H1 (cell line): ENCODE measurements at regions not wholly inside any gene's neighbourhood (a gene's known extent, or its start where the extent isn't known, plus 50 kb on each side); places are given as distances from the start of the nearest gene placed in this dataset.

ENCODE experiments used
- CTCF ChIA-PET: fragments of 300-600 bp; sonication (Branson Sonifier 250); formaldehyde crosslinking; loops from one replicate; lab custom pipeline; 2021; ENCODE audit not compliant: partially characterized antibody; lab: Charles Lee
- POLR2A ChIA-PET: fragments of 300-600 bp; sonication (Branson Sonifier 250); formaldehyde crosslinking; loops from one replicate; lab custom pipeline; 2021; ENCODE audit warnings: inconsistent platforms; ENCODE audit not compliant: partially characterized antibody; lab: Charles Lee
- DNase-seq, 2 experiments: peaks; one replicate each; pipeline versions ENCODE4 v3.0.0 to v3.0.0-alpha.2; 2010 to 2022; ENCODE audit warnings: low spot score in 2 of 2, low read depth in 1 of 2, mixed read lengths in 1 of 2
- FAIRE-seq: peaks from 2 replicates; lab custom pipeline; 2011; peaks lifted over from hg19 to GRCh38; lab: Jason Lieb, UNC
- H2AFZ ChIP-seq: 2 replicates; pipeline ENCODE4 v1.8.1; 2012; ENCODE audit warnings: low read length, inconsistent platforms
- H2AK5ac ChIP-seq: 2 replicates; pipeline ENCODE4 v1.6.1; 2013; ENCODE audit warnings: low read depth, low read length
- H2BK120ac ChIP-seq: replicated peaks from 2 replicates; pipeline ENCODE3; 2013; ENCODE audit warnings: low read depth, low read length, inconsistent platforms
- H2BK12ac ChIP-seq: 2 replicates; pipeline ENCODE4 v1.6.1; 2013; ENCODE audit warnings: low read depth, low read length
- H2BK15ac ChIP-seq: 2 replicates; pipeline ENCODE4 v1.6.1; 2013; ENCODE audit warnings: low read length
- H2BK20ac ChIP-seq: 2 replicates; pipeline ENCODE4 v1.6.1; 2013; ENCODE audit warnings: low read length
- H2BK5ac ChIP-seq: 2 replicates; pipeline ENCODE4 v1.6.1; 2013; ENCODE audit warnings: low read depth, low read length
- H3K14ac ChIP-seq: 2 replicates; pipeline ENCODE4 v1.6.1; 2013; ENCODE audit warnings: inconsistent platforms; ENCODE audit not compliant: insufficient read length
- H3K18ac ChIP-seq: 2 replicates; pipeline ENCODE4 v1.6.1; 2013; ENCODE audit warnings: low read length; ENCODE audit errors: extremely low read depth
- H3K23ac ChIP-seq: 2 replicates; pipeline ENCODE4 v1.6.1; 2013; ENCODE audit warnings: inconsistent platforms; ENCODE audit not compliant: insufficient read length
- H3K23me2 ChIP-seq: 2 replicates; pipeline ENCODE4 v1.6.1; 2013; ENCODE audit warnings: low read depth, low read length
- H3K27ac ChIP-seq: 2 replicates; pipeline ENCODE4 v1.6.1; 2011; ENCODE audit warnings: low read depth, low read length, inconsistent platforms
- H3K27me3 ChIP-seq, 4 experiments: replicated peaks in 1 of 4; 1 replicate in 1 of 4; 2 replicates in 3 of 4; pipeline versions ENCODE4 v1.6.1 to v1.8.1; 2011 to 2013; ENCODE audit warnings: low read length in 3 of 4, mild to moderate bottlenecking in 3 of 4, inconsistent platforms in 2 of 4, mixed read lengths in 2 of 4, moderate library complexity in 1 of 4; ENCODE audit not compliant: control insufficient read depth in 3 of 4, insufficient read depth in 3 of 4; ENCODE audit errors: extremely low read depth in 1 of 4
- H3K36me3 ChIP-seq, 4 experiments: 2 replicates each; pipeline versions ENCODE4 v1.6.1 to v1.8.1; 2011 to 2013; ENCODE audit warnings: mild to moderate bottlenecking in 4 of 4, low read length in 3 of 4, moderate library complexity in 2 of 4, control low read depth in 1 of 4, inconsistent platforms in 1 of 4; ENCODE audit not compliant: insufficient read depth in 4 of 4, control insufficient read depth in 2 of 4
- H3K4ac ChIP-seq: replicated peaks from 2 replicates; pipeline ENCODE3; 2013; ENCODE audit warnings: low read length, low read depth, mixed read lengths, inconsistent platforms; ENCODE audit not compliant: insufficient read length
- H3K4me1 ChIP-seq, 4 experiments: replicated peaks in 1 of 4; 1 replicate in 1 of 4; 2 replicates in 3 of 4; pipeline versions ENCODE4 v1.6.1 to v1.8.1; 2011 to 2013; ENCODE audit warnings: low read length in 3 of 4, inconsistent platforms in 2 of 4, mixed read lengths in 1 of 4; ENCODE audit not compliant: insufficient read depth in 4 of 4, control insufficient read depth in 3 of 4
- H3K4me2 ChIP-seq, 2 experiments: 2 replicates each; pipeline versions ENCODE4 v1.6.1 to v1.8.1; 2011 to 2013; ENCODE audit warnings: low read depth in 2 of 2, low read length in 2 of 2, control low read depth in 1 of 2, inconsistent platforms in 1 of 2, mild to moderate bottlenecking in 1 of 2; ENCODE audit not compliant: insufficient read depth in 1 of 2
- H3K4me3 ChIP-seq, 4 experiments: fragments of 200-600, 300-600 bp in 1 of 4; sonication (generic), shearing (Covaris generic), sonication (Bioruptor Twin) in 1 of 4; 2 replicates each; pipeline versions ENCODE4 v1.5.1 to v1.8.1; 2011 to 2016; ENCODE audit warnings: low read length in 4 of 4, low read depth in 3 of 4, control low read depth in 2 of 4, inconsistent platforms in 2 of 4, mild to moderate bottlenecking in 2 of 4, mixed read lengths in 1 of 4, moderate library complexity in 1 of 4; ENCODE audit not compliant: insufficient read depth in 2 of 4; ENCODE audit errors: extremely low read depth in 1 of 4
- H3K56ac ChIP-seq: replicated peaks from 2 replicates; pipeline ENCODE3; 2013; ENCODE audit warnings: low read depth, mild to moderate bottlenecking, mixed read lengths, low read length, inconsistent platforms; ENCODE audit not compliant: insufficient read length
- H3K79me1 ChIP-seq: 2 replicates; pipeline ENCODE4 v1.6.1; 2013; ENCODE audit warnings: low read depth, low read length, control low read depth
- H3K79me2 ChIP-seq, 2 experiments: 2 replicates each; pipeline versions ENCODE4 v1.6.1 to v1.8.1; 2012 to 2013; ENCODE audit warnings: low read length in 2 of 2, mild to moderate bottlenecking in 2 of 2, inconsistent platforms in 1 of 2; ENCODE audit not compliant: insufficient read depth in 2 of 2, control insufficient read depth in 1 of 2
- H3K9ac ChIP-seq, 4 experiments: replicated peaks in 1 of 4; 1 replicate in 1 of 4; 2 replicates in 3 of 4; pipeline versions ENCODE4 v1.6.1 to v1.8.1; 2011 to 2013; ENCODE audit warnings: low read depth in 3 of 4, low read length in 3 of 4, control low read depth in 2 of 4, mild to moderate bottlenecking in 2 of 4, moderate library complexity in 2 of 4, inconsistent platforms in 1 of 4; ENCODE audit errors: extremely low read depth in 1 of 4
- H3K9me3 ChIP-seq, 2 experiments: 2 replicates each; pipeline versions ENCODE4 v1.6.1 to v1.8.1; 2012 to 2013; ENCODE audit warnings: mild to moderate bottlenecking in 2 of 2, moderate library complexity in 2 of 2, control low read depth in 1 of 2, inconsistent platforms in 1 of 2, low read depth in 1 of 2, low read length in 1 of 2, mixed read lengths in 1 of 2; ENCODE audit not compliant: insufficient read depth in 2 of 2
- H4K20me1 ChIP-seq, 2 experiments: replicated peaks in 1 of 2; 2 replicates each; pipeline versions ENCODE3 to v1.8.1; 2011 to 2013; ENCODE audit warnings: inconsistent platforms in 2 of 2, low read length in 2 of 2, mild to moderate bottlenecking in 1 of 2; ENCODE audit not compliant: insufficient read depth in 2 of 2, control insufficient read depth in 1 of 2
- H4K5ac ChIP-seq: 2 replicates; pipeline ENCODE4 v1.6.1; 2013; ENCODE audit warnings: low read length, low read depth, mixed read lengths, inconsistent platforms; ENCODE audit not compliant: insufficient read length
- H4K8ac ChIP-seq: 2 replicates; pipeline ENCODE4 v1.8.0; 2013; ENCODE audit warnings: mild to moderate bottlenecking, moderate library complexity, low read length, inconsistent platforms; ENCODE audit not compliant: insufficient read depth; ENCODE audit errors: extremely low read depth
- H4K91ac ChIP-seq: replicated peaks from 2 replicates; pipeline ENCODE3; 2013; ENCODE audit warnings: low read length, mixed read lengths, inconsistent platforms; ENCODE audit not compliant: insufficient read length
- BACH1 ChIP-seq: IDR thresholded peaks from 2 replicates; pipeline ENCODE4 v1.6.1; 2012; ENCODE audit warnings: low read length, improper control_type of control experiment
- CBX8 ChIP-seq: fragments of 300-800, 300-1000 bp; sonication (generic); IDR thresholded peaks from 2 replicates; pipeline ENCODE4 v1.7.1; 2016; ENCODE audit warnings: low read depth, low read length, borderline replicate concordance
- EP300 ChIP-seq, 2 experiments: IDR thresholded peaks; 1 replicate in 1 of 2; 2 replicates in 1 of 2; pipeline ENCODE4 v1.6.1; 2011 to 2012; ENCODE audit warnings: low read depth in 2 of 2, low read length in 2 of 2, mild to moderate bottlenecking in 2 of 2, borderline replicate concordance in 1 of 2, inconsistent platforms in 1 of 2, moderate library complexity in 1 of 2
- GABPA ChIP-seq: IDR thresholded peaks from 2 replicates; pipeline ENCODE4 v1.6.1; 2011; ENCODE audit warnings: mild to moderate bottlenecking, low read length, moderate library complexity, borderline replicate concordance; ENCODE audit not compliant: insufficient read depth
- HDAC2 ChIP-seq, 2 experiments: fragments of 300-600 bp in 1 of 2; sonication (generic) in 1 of 2; IDR thresholded peaks; 2 replicates each; pipeline ENCODE4 v1.6.1; 2011 to 2012; ENCODE audit warnings: low read depth in 2 of 2, low read length in 2 of 2, mild to moderate bottlenecking in 2 of 2, moderate library complexity in 2 of 2, borderline replicate concordance in 1 of 2, inconsistent platforms in 1 of 2
- HDAC6 ChIP-seq: IDR thresholded peaks from one replicate; pipeline ENCODE4 v1.7.1; 2012; ENCODE audit warnings: low read depth, mild to moderate bottlenecking, inconsistent platforms, low read length, moderate library complexity
- KDM4A ChIP-seq: IDR thresholded peaks from one replicate; pipeline ENCODE4 v1.7.1; 2012; ENCODE audit warnings: low read depth, mild to moderate bottlenecking, moderate library complexity, low read length, inconsistent platforms; ENCODE audit not compliant: severe bottlenecking
- RXRA ChIP-seq: IDR thresholded peaks from 2 replicates; pipeline ENCODE4 v1.6.1; 2011; ENCODE audit warnings: low read depth, mild to moderate bottlenecking, low read length, moderate library complexity; ENCODE audit not compliant: insufficient read depth
- SAP30 ChIP-seq: fragments of 300-600 bp; sonication (generic); IDR thresholded peaks from 2 replicates; pipeline ENCODE4 v1.7.1; 2012; ENCODE audit warnings: low read length, moderate library complexity, mild to moderate bottlenecking, inconsistent platforms; ENCODE audit not compliant: insufficient read depth, insufficient replicate concordance
- SP4 ChIP-seq: IDR thresholded peaks from 2 replicates; pipeline ENCODE4 v1.6.1; 2012; ENCODE audit warnings: low read length, inconsistent platforms
- TCF12 ChIP-seq: IDR thresholded peaks from 2 replicates; pipeline ENCODE4 v1.6.1; 2011; ENCODE audit warnings: low read depth, mild to moderate bottlenecking, low read length
- YY1 ChIP-seq: IDR thresholded peaks from 2 replicates; pipeline ENCODE4 v1.6.1; 2011; ENCODE audit warnings: low read depth, mild to moderate bottlenecking, low read length
- ZNF274 ChIP-seq: IDR thresholded peaks from 2 replicates; pipeline ENCODE4 v1.7.0; 2012; ENCODE audit warnings: low read length, borderline replicate concordance; ENCODE audit errors: extremely low read depth
- WGBS, 2 experiments: shearing (Covaris generic) in 1 of 2; methylation state at CpG; one replicate each; pipeline versions ENCODE4 v1.1.6 to v1.1.7; 2013 to 2015; ENCODE audit warnings: low lambda C conversion rate in 2 of 2, mixed read lengths in 2 of 2, inconsistent platforms in 1 of 2, low coverage in 1 of 2, missing lambda C conversion rate in 1 of 2; ENCODE audit not compliant: insufficient replicate concordance in 2 of 2, insufficient coverage in 1 of 2, insufficient read length in 1 of 2; ENCODE audit errors: extremely low coverage in 1 of 2, missing lambda C conversion rate in 1 of 2; 5-methylcytosine and 5-hydroxymethylcytosine counted together
- TF ChIP-seq, protein P1 (sequence below): IDR thresholded peaks from 2 replicates; pipeline ENCODE4 v1.6.1; 2011; ENCODE audit warnings: low read depth, mild to moderate bottlenecking, low read length; ENCODE audit not compliant: insufficient read depth

DNA sequence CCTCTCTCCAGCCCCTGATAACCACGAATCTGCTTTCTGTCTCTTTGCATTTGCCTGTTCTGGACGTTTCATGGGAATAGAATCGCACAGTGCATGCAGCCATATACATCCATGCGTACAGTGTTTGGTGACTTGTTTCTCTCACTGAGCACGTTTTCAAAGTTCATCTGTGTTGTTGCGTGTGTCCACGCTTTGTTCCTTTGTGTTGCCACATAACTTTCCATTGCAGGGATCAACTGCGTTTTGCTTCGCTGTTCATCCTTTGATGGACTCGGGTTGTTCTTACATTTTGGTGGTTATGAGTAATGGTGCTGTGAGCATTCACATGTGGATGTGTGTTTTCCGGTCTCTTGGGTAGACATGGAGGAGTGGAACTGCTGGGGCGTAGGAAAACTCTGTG is 56.4 kb upstream of the TAMM41 start:
- H3K4ac ChIP-seq, result no peak overlapping the region
- no peaks in the 10 kb centered on the region for H3K79me1 ChIP-seq
- WGBS, 2 experiments, result 86% methylated on average over 12 of the region's 12 CpGs; no CpG with 5 or more reads in 1 of the 2 experiments
- ChIA-PET CTCF (no interaction called here), POLR2A (interaction anchor here (0.6 kb wide), 1 partner anchor 166 kb away, joined by 4 read pairs; no protein-coding TSS in a partner anchor)
- no peak overlapping the region for H4K8ac ChIP-seq
- H3K9me3 ChIP-seq, result no peaks in the 10 kb centered on the region
- H3K27ac ChIP-seq, result no peak overlapping the region
- no peaks in the 10 kb centered on the region for H3K79me2 ChIP-seq
- no peak overlapping the region for H3K23ac ChIP-seq
- H3K14ac ChIP-seq, result no peak overlapping the region
- no peak overlapping the region for H3K9ac ChIP-seq
- no peak overlapping the region for H2BK20ac ChIP-seq
- no peaks in the 10 kb centered on the region for H3K27me3 ChIP-seq
- no peak overlapping the region for H3K4me3 ChIP-seq
- H4K20me1 ChIP-seq, result peaks cover 0 to 1% of the 10 kb centered on the region in 2 experiments
- H2BK12ac ChIP-seq, result no peak overlapping the region
- H2AK5ac ChIP-seq, result no peak overlapping the region
- no peak overlapping the region for H2AFZ ChIP-seq
- H3K4me2 ChIP-seq, result no peak overlapping the region
- no peak for DNase-seq
- H4K91ac ChIP-seq, result no peak overlapping the region
- peak; percentile 7 for FAIRE-seq
- no peaks in the 10 kb centered on the region for H3K36me3 ChIP-seq
- H2BK15ac ChIP-seq, result no peak overlapping the region
- H2BK120ac ChIP-seq, result no peak overlapping the region
- H3K4me1 ChIP-seq, result no peaks in the 10 kb centered on the region
- H3K56ac ChIP-seq, result no peak overlapping the region
- H2BK5ac ChIP-seq, result no peak overlapping the region
- no peak overlapping the region for H3K18ac ChIP-seq
- no peak overlapping the region for H4K5ac ChIP-seq
- no peaks in the 10 kb centered on the region for H3K23me2 ChIP-seq
- TF ChIP-seq EP300 (IDR thresholded peaks at IDR 0.05; ENCODE audit: borderline replicate concordance in 1 of 2, low read depth in 2 of 2, low read length in 2 of 2) (no peak), TCF12 (no peak), SAP30 (no peak), KDM4A (no peak), RXRA (no peak), HDAC2 (IDR thresholded peaks at IDR 0.05; ENCODE audit: borderline replicate concordance in 1 of 2, low read depth in 2 of 2, low read length in 2 of 2) (no peak), GABPA (no peak), CBX8 (no peak), YY1 (no peak), HDAC6 (no peak), BACH1 (no peak), SP4 (no peak), ZNF274 (no peak)
- TF ChIP-seq, protein P1, sequence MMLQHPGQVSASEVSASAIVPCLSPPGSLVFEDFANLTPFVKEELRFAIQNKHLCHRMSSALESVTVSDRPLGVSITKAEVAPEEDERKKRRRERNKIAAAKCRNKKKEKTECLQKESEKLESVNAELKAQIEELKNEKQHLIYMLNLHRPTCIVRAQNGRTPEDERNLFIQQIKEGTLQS, result no peak
